ENCODE measurements at regions not wholly inside any gene's neighbourhood (a gene's known extent, or its start where the extent isn't known, plus 50 kb on each side); places are given as distances from the start of the nearest gene placed in this dataset.

GRCh38 chr13:21757763-21758162, 86.9 kb downstream of the FGF9 start:
- Mint-ChIP-seq H3K27ac (no peak overlapping the region), H3K4me3 (no peak overlapping the region), H3K4me1 (ENCODE audit: low read depth) (no peaks in the 10 kb centered on the region), H3K36me3 (ENCODE audit: low read depth) (no peaks in the 10 kb centered on the region), H3K9me3 (no peaks in the 10 kb centered on the region), H3K27me3 (ENCODE audit: low read depth) (peaks cover 5% of the 10 kb centered on the region)

- Mint-ChIP-seq H3K4me1 (ENCODE audit: low read depth) (no peaks in the 10 kb centered on the region), H3K27ac (no peak overlapping the region), H3K27me3 (ENCODE audit: low read depth) (peaks cover 2% of the 10 kb centered on the region), H3K9me3 (no peaks in the 10 kb centered on the region), H3K4me3 (no peak overlapping the region), H3K36me3 (ENCODE audit: low read depth) (no peaks in the 10 kb centered on the region)
Measured at GRCh38 chr13:21758441-21758840, 87.6 kb downstream of the FGF9 start.

GRCh38 chr13:21759463-21759862, 88.6 kb downstream of the FGF9 start:
- Mint-ChIP-seq H3K36me3 (ENCODE audit: low read depth) (no peaks in the 10 kb centered on the region), H3K27me3 (ENCODE audit: low read depth) (no peaks in the 10 kb centered on the region), H3K27ac (no peak overlapping the region), H3K9me3 (no peaks in the 10 kb centered on the region), H3K4me1 (ENCODE audit: low read depth) (no peaks in the 10 kb centered on the region), H3K4me3 (no peak overlapping the region)

GRCh38 chr13:21759911-21760310, 89.0 kb downstream of the FGF9 start:
- no peaks in the 10 kb centered on the region for H3K4me1 Mint-ChIP-seq (ENCODE audit: low read depth)
- no peak overlapping the region for H3K4me3 Mint-ChIP-seq
- H3K9me3 Mint-ChIP-seq, result no peaks in the 10 kb centered on the region
- no peaks in the 10 kb centered on the region for H3K36me3 Mint-ChIP-seq (ENCODE audit: low read depth)
- no peaks in the 10 kb centered on the region for H3K27me3 Mint-ChIP-seq (ENCODE audit: low read depth)
- H3K27ac Mint-ChIP-seq, result no peak overlapping the region

GRCh38 chr13:21761770-21762169, 90.9 kb downstream of the FGF9 start:
- no peak overlapping the region for H3K4me3 Mint-ChIP-seq
- no peak overlapping the region for H3K27ac Mint-ChIP-seq
- no peaks in the 10 kb centered on the region for H3K9me3 Mint-ChIP-seq
- H3K27me3 Mint-ChIP-seq (ENCODE audit: low read depth), result no peaks in the 10 kb centered on the region
- H3K4me1 Mint-ChIP-seq (ENCODE audit: low read depth), result no peaks in the 10 kb centered on the region
- H3K36me3 Mint-ChIP-seq (ENCODE audit: low read depth), result no peaks in the 10 kb centered on the region

- Mint-ChIP-seq H3K36me3 (ENCODE audit: low read depth) (no peaks in the 10 kb centered on the region), H3K9me3 (no peaks in the 10 kb centered on the region), H3K4me3 (no peak overlapping the region), H3K27ac (no peak overlapping the region), H3K4me1 (ENCODE audit: low read depth) (no peaks in the 10 kb centered on the region), H3K27me3 (ENCODE audit: low read depth) (no peaks in the 10 kb centered on the region)
Measured at GRCh38 chr13:21762512-21762911, 91.6 kb downstream of the FGF9 start.

- Mint-ChIP-seq H3K4me3 (no peak overlapping the region), H3K27me3 (ENCODE audit: low read depth) (no peaks in the 10 kb centered on the region), H3K36me3 (ENCODE audit: low read depth) (no peaks in the 10 kb centered on the region), H3K4me1 (ENCODE audit: low read depth) (no peaks in the 10 kb centered on the region), H3K27ac (no peak overlapping the region), H3K9me3 (peaks cover 5% of the 10 kb centered on the region)
Measured at GRCh38 chr13:21767032-21767431, 96.2 kb downstream of the FGF9 start.

GRCh38 chr13:21771075-21771474, 100.2 kb downstream of the FGF9 start:
- Mint-ChIP-seq H3K4me1 (ENCODE audit: low read depth) (no peaks in the 10 kb centered on the region), H3K36me3 (ENCODE audit: low read depth) (no peaks in the 10 kb centered on the region), H3K4me3 (no peak overlapping the region), H3K27ac (no peak overlapping the region), H3K27me3 (ENCODE audit: low read depth) (no peaks in the 10 kb centered on the region), H3K9me3 (peaks cover 8% of the 10 kb centered on the region)

GRCh38 chr13:21777166-21777565, 106.3 kb downstream of the FGF9 start:
- no peak overlapping the region for H3K27ac Mint-ChIP-seq
- no peaks in the 10 kb centered on the region for H3K36me3 Mint-ChIP-seq (ENCODE audit: low read depth)
- H3K4me1 Mint-ChIP-seq (ENCODE audit: low read depth), result no peaks in the 10 kb centered on the region
- H3K9me3 Mint-ChIP-seq, result peaks cover 3% of the 10 kb centered on the region
- H3K4me3 Mint-ChIP-seq, result no peak overlapping the region
- no peaks in the 10 kb centered on the region for H3K27me3 Mint-ChIP-seq (ENCODE audit: low read depth)

GRCh38 chr13:21777813-21778212, 106.9 kb downstream of the FGF9 start:
- Mint-ChIP-seq H3K36me3 (ENCODE audit: low read depth) (no peaks in the 10 kb centered on the region), H3K27me3 (ENCODE audit: low read depth) (no peaks in the 10 kb centered on the region), H3K4me3 (no peak overlapping the region), H3K27ac (no peak overlapping the region), H3K4me1 (ENCODE audit: low read depth) (no peaks in the 10 kb centered on the region), H3K9me3 (peaks cover 3% of the 10 kb centered on the region)

GRCh38 chr13:21782736-21783135, 111.9 kb downstream of the FGF9 start:
- Mint-ChIP-seq H3K36me3 (ENCODE audit: low read depth) (no peaks in the 10 kb centered on the region), H3K4me1 (ENCODE audit: low read depth) (no peaks in the 10 kb centered on the region), H3K4me3 (no peak overlapping the region), H3K27me3 (ENCODE audit: low read depth) (no peaks in the 10 kb centered on the region), H3K27ac (no peak overlapping the region), H3K9me3 (no peaks in the 10 kb centered on the region)

- Mint-ChIP-seq H3K36me3 (ENCODE audit: low read depth) (no peaks in the 10 kb centered on the region), H3K27me3 (ENCODE audit: low read depth) (no peaks in the 10 kb centered on the region), H3K9me3 (no peaks in the 10 kb centered on the region), H3K4me3 (no peak overlapping the region), H3K4me1 (ENCODE audit: low read depth) (no peaks in the 10 kb centered on the region), H3K27ac (no peak overlapping the region)
Measured at GRCh38 chr13:21785990-21786389, 115.1 kb downstream of the FGF9 start.

- Mint-ChIP-seq H3K36me3 (ENCODE audit: low read depth) (no peaks in the 10 kb centered on the region), H3K27me3 (ENCODE audit: low read depth) (no peaks in the 10 kb centered on the region), H3K4me1 (ENCODE audit: low read depth) (no peaks in the 10 kb centered on the region), H3K27ac (no peak overlapping the region), H3K9me3 (no peaks in the 10 kb centered on the region), H3K4me3 (no peak overlapping the region)
Measured at GRCh38 chr13:21796066-21796465, 125.2 kb downstream of the FGF9 start.

GRCh38 chr13:21796775-21797514, 126.1 kb downstream of the FGF9 start:
- no peaks in the 10 kb centered on the region for H3K36me3 Mint-ChIP-seq (ENCODE audit: low read depth)
- no peak overlapping the region for H3K27ac Mint-ChIP-seq
- no peaks in the 10 kb centered on the region for H3K27me3 Mint-ChIP-seq (ENCODE audit: low read depth)
- H3K4me3 Mint-ChIP-seq, result no peak overlapping the region
- no peaks in the 10 kb centered on the region for H3K9me3 Mint-ChIP-seq
- no peaks in the 10 kb centered on the region for H3K4me1 Mint-ChIP-seq (ENCODE audit: low read depth)

GRCh38 chr13:21797736-21798135, 126.9 kb downstream of the FGF9 start:
- Mint-ChIP-seq H3K27ac (no peak overlapping the region), H3K27me3 (ENCODE audit: low read depth) (no peaks in the 10 kb centered on the region), H3K9me3 (no peaks in the 10 kb centered on the region), H3K4me3 (no peak overlapping the region), H3K4me1 (ENCODE audit: low read depth) (no peaks in the 10 kb centered on the region), H3K36me3 (ENCODE audit: low read depth) (no peaks in the 10 kb centered on the region)

- H3K9me3 Mint-ChIP-seq, result no peaks in the 10 kb centered on the region
- no peak overlapping the region for H3K4me3 Mint-ChIP-seq
- no peaks in the 10 kb centered on the region for H3K36me3 Mint-ChIP-seq (ENCODE audit: low read depth)
- no peaks in the 10 kb centered on the region for H3K4me1 Mint-ChIP-seq (ENCODE audit: low read depth)
- H3K27me3 Mint-ChIP-seq (ENCODE audit: low read depth), result no peaks in the 10 kb centered on the region
- H3K27ac Mint-ChIP-seq, result no peak overlapping the region
Measured at GRCh38 chr13:21798181-21798580, 127.3 kb downstream of the FGF9 start.
